Adipocyte (in vitro differentiated cells): ENCODE measurements at regions not wholly inside any gene's neighbourhood (a gene's known extent, or its start where the extent isn't known, plus 50 kb on each side); places are given as distances from the start of the nearest gene placed in this dataset.

Experiments used
- DNase-seq: peaks from one replicate; pipeline ENCODE4 v3.0.0-alpha.2; 2015; ENCODE audit warnings: low read depth
- H3K27me3 ChIP-seq: replicated peaks from 2 replicates; pipeline ENCODE4 v1.7.0; 2013; ENCODE audit warnings: mild to moderate bottlenecking, low read length, moderate library complexity; ENCODE audit not compliant: control insufficient read depth, insufficient read depth
- H3K36me3 ChIP-seq: 2 replicates; pipeline ENCODE4 v1.7.0; 2013; ENCODE audit warnings: low read length, mild to moderate bottlenecking, moderate library complexity; ENCODE audit not compliant: control insufficient read depth, insufficient read depth, severe bottlenecking
- H3K4me1 ChIP-seq: 2 replicates; pipeline ENCODE4 v1.7.0; 2013; ENCODE audit warnings: mild to moderate bottlenecking, low read length, moderate library complexity; ENCODE audit not compliant: control insufficient read depth, insufficient read depth
- H3K4me3 ChIP-seq: 2 replicates; pipeline ENCODE4 v1.7.0; 2013; ENCODE audit warnings: mild to moderate bottlenecking, low read length, moderate library complexity
- H3K9ac ChIP-seq: 2 replicates; pipeline ENCODE4 v1.7.0; 2013; ENCODE audit warnings: mild to moderate bottlenecking, low read length, moderate library complexity
- H3K9me3 ChIP-seq: 2 replicates; pipeline ENCODE4 v1.7.0; 2013; ENCODE audit warnings: mild to moderate bottlenecking, low read length, moderate library complexity; ENCODE audit not compliant: control insufficient read depth

- Histone ChIP-seq H3K4me3 (peak overlapping the region; percentile 69), H3K27me3 (peaks cover 6% of the 10 kb centered on the region), H3K36me3 (no peaks in the 10 kb centered on the region), H3K4me1 (peaks cover 16% of the 10 kb centered on the region), H3K9me3 (no peaks in the 10 kb centered on the region), H3K9ac (no peak overlapping the region)
- DNase-seq = no peak
Measured at GRCh38 chr21:38912789-38913119, 107.0 kb downstream of the ETS2 start.

- no peak overlapping the region for H3K9ac ChIP-seq
- DNase-seq = no peak
- no peaks in the 10 kb centered on the region for H3K36me3 ChIP-seq
- H3K4me3 ChIP-seq = no peak overlapping the region
- H3K9me3 ChIP-seq = no peaks in the 10 kb centered on the region
- H3K27me3 ChIP-seq = peaks cover 6% of the 10 kb centered on the region
- peaks cover 20% of the 10 kb centered on the region for H3K4me1 ChIP-seq
Measured at GRCh38 chr21:38912102-38912629, 106.4 kb downstream of the ETS2 start.

GRCh38 chr21:38911484-38912101 lies 105.9 kb downstream of the ETS2 start:
- DNase-seq = no peak
- H3K4me1 ChIP-seq = peaks cover 26% of the 10 kb centered on the region

GRCh38 chr21:38910390-38911067 lies 104.8 kb downstream of the ETS2 start:
- H3K4me3 ChIP-seq = no peak overlapping the region
- H3K9me3 ChIP-seq = no peaks in the 10 kb centered on the region
- H3K36me3 ChIP-seq = no peaks in the 10 kb centered on the region
- peaks cover 6% of the 10 kb centered on the region for H3K27me3 ChIP-seq
- DNase-seq = no peak
- H3K4me1 ChIP-seq = peaks cover 26% of the 10 kb centered on the region
- H3K9ac ChIP-seq = no peak overlapping the region

More at GRCh38 chr21:38911484-38912101, 105.9 kb downstream of the ETS2 start:
- H3K36me3 ChIP-seq = no peaks in the 10 kb centered on the region
- peaks cover 6% of the 10 kb centered on the region for H3K27me3 ChIP-seq
- no peaks in the 10 kb centered on the region for H3K9me3 ChIP-seq
- no peak overlapping the region for H3K9ac ChIP-seq
- H3K4me3 ChIP-seq = no peak overlapping the region

GRCh38 chr21:38909929-38910328 lies 104.2 kb downstream of the ETS2 start:
- H3K9me3 ChIP-seq = no peaks in the 10 kb centered on the region
- H3K4me1 ChIP-seq = peaks cover 26% of the 10 kb centered on the region
- no peak for DNase-seq
- no peak overlapping the region for H3K4me3 ChIP-seq
- H3K36me3 ChIP-seq = no peaks in the 10 kb centered on the region
- H3K27me3 ChIP-seq = peaks cover 6% of the 10 kb centered on the region
- H3K9ac ChIP-seq = no peak overlapping the region

GRCh38 chr21:38909109-38909508 lies 103.4 kb downstream of the ETS2 start:
- Histone ChIP-seq H3K36me3 (no peaks in the 10 kb centered on the region), H3K4me3 (no peak overlapping the region), H3K9me3 (no peaks in the 10 kb centered on the region), H3K9ac (no peak overlapping the region), H3K4me1 (peaks cover 22% of the 10 kb centered on the region), H3K27me3 (peaks cover 6% of the 10 kb centered on the region)
- no peak for DNase-seq

GRCh38 chr21:38908537-38908936 lies 102.8 kb downstream of the ETS2 start:
- no peak for DNase-seq
- Histone ChIP-seq H3K27me3 (peaks cover 6% of the 10 kb centered on the region), H3K9ac (no peak overlapping the region), H3K4me1 (peaks cover 19% of the 10 kb centered on the region), H3K4me3 (no peak overlapping the region), H3K36me3 (no peaks in the 10 kb centered on the region), H3K9me3 (no peaks in the 10 kb centered on the region)

- Histone ChIP-seq H3K27me3 (no peaks in the 10 kb centered on the region), H3K9me3 (peaks cover 4% of the 10 kb centered on the region), H3K9ac (no peak overlapping the region), H3K4me1 (peaks cover 10% of the 10 kb centered on the region), H3K36me3 (no peaks in the 10 kb centered on the region), H3K4me3 (no peak overlapping the region)
- DNase-seq = no peak
Measured at GRCh38 chr21:38905752-38906151, 100.0 kb downstream of the ETS2 start.

- DNase-seq = no peak
- Histone ChIP-seq H3K9ac (no peak overlapping the region), H3K9me3 (peaks cover 4% of the 10 kb centered on the region), H3K4me3 (no peak overlapping the region), H3K27me3 (no peaks in the 10 kb centered on the region), H3K36me3 (no peaks in the 10 kb centered on the region), H3K4me1 (peaks cover 10% of the 10 kb centered on the region)
Measured at GRCh38 chr21:38905328-38905727, 99.6 kb downstream of the ETS2 start.

- no peak overlapping the region for H3K9ac ChIP-seq
- DNase-seq = no peak
- H3K36me3 ChIP-seq = no peaks in the 10 kb centered on the region
- H3K4me1 ChIP-seq = peaks cover 10% of the 10 kb centered on the region
- peaks cover 4% of the 10 kb centered on the region for H3K9me3 ChIP-seq
- H3K27me3 ChIP-seq = no peaks in the 10 kb centered on the region
- H3K4me3 ChIP-seq = no peak overlapping the region
Measured at GRCh38 chr21:38903690-38904139, 98.0 kb downstream of the ETS2 start.

GRCh38 chr21:38902608-38903445 lies 97.1 kb downstream of the ETS2 start:
- Histone ChIP-seq H3K9me3 (peaks cover 4% of the 10 kb centered on the region), H3K27me3 (no peaks in the 10 kb centered on the region), H3K4me3 (no peak overlapping the region), H3K9ac (no peak overlapping the region), H3K36me3 (no peaks in the 10 kb centered on the region), H3K4me1 (peaks cover 12% of the 10 kb centered on the region)
- no peak for DNase-seq
